Neural progenitor cell (in vitro differentiated cells): ENCODE measurements at regions not wholly inside any gene's neighbourhood (a gene's known extent, or its start where the extent isn't known, plus 50 kb on each side); places are given as distances from the start of the nearest gene placed in this dataset.

ENCODE experiments used
- DNase-seq: peaks from one replicate; pipeline ENCODE4 v3.0.0-alpha.2; 2016; ENCODE audit warnings: low spot score
- H2AFZ ChIP-seq: fragments of 200-600 bp; sonication (generic); replicated peaks from 2 replicates; pipeline ENCODE4 v1.6.1; 2016; ENCODE audit warnings: antibody characterized with exemption
- H3F3A ChIP-seq: fragments of 200-600 bp; sonication (generic); 2 replicates; pipeline ENCODE4 v1.6.1; 2016; ENCODE audit warnings: antibody characterized with exemption, low read depth
- H3K27ac ChIP-seq: fragments of 200-600 bp; sonication (generic); 2 replicates; pipeline ENCODE4 v1.5.1; 2016; ENCODE audit warnings: mild to moderate bottlenecking
- H3K27me3 ChIP-seq: fragments of 200-600 bp; sonication (generic); 2 replicates; pipeline ENCODE4 v1.6.1; 2016; ENCODE audit warnings: mild to moderate bottlenecking, moderate library complexity
- H3K36me3 ChIP-seq: fragments of 200-600 bp; sonication (generic); 2 replicates; pipeline ENCODE4 v1.5.1; 2016
- H3K4me1 ChIP-seq: fragments of 200-600 bp; sonication (generic); 2 replicates; pipeline ENCODE4 v1.6.1; 2016; ENCODE audit warnings: mixed run types
- H3K4me2 ChIP-seq: fragments of 200-600 bp; sonication (generic); 2 replicates; pipeline ENCODE4 v1.6.1; 2016
- H3K4me3 ChIP-seq: fragments of 200-600 bp; sonication (generic); 2 replicates; pipeline ENCODE4 v1.5.1; 2016
- H3K79me2 ChIP-seq: fragments of 200-600 bp; sonication (generic); 2 replicates; pipeline ENCODE4 v1.6.1; 2016; ENCODE audit warnings: low read depth
- H3K9ac ChIP-seq: fragments of 200-600 bp; sonication (generic); 2 replicates; pipeline ENCODE4 v1.6.1; 2016
- H3K9me3 ChIP-seq: fragments of 200-600 bp; sonication (generic); 2 replicates; pipeline ENCODE4 v1.5.1; 2016; ENCODE audit warnings: low read depth
- H4K20me1 ChIP-seq: fragments of 200-600 bp; sonication (generic); 2 replicates; pipeline ENCODE4 v1.6.1; 2016; ENCODE audit warnings: low read depth
- H3K27ac Mint-ChIP-seq: 3 replicates; pipeline ENCODE4 v1.8.0; 2021; ENCODE audit warnings: mixed read lengths
- H3K27me3 Mint-ChIP-seq: 2 replicates; pipeline ENCODE4 v1.8.0; 2022; ENCODE audit warnings: low read depth, mild to moderate bottlenecking, inconsistent platforms, moderate library complexity, mixed read lengths; ENCODE audit not compliant: insufficient read depth
- H3K36me3 Mint-ChIP-seq: 3 replicates; pipeline ENCODE4 v1.8.0; 2021; ENCODE audit warnings: mixed read lengths
- H3K4me1 Mint-ChIP-seq: 3 replicates; pipeline ENCODE4 v1.8.0; 2021; ENCODE audit warnings: mixed read lengths
- H3K4me3 Mint-ChIP-seq: 3 replicates; pipeline ENCODE4 v1.8.0; 2021; ENCODE audit warnings: mild to moderate bottlenecking, moderate library complexity, mixed read lengths
- H3K9me3 Mint-ChIP-seq: 3 replicates; pipeline ENCODE4 v1.8.0; 2020; ENCODE audit warnings: mixed read lengths
- CTCF ChIP-seq: fragments of 200-600 bp; sonication (generic); IDR thresholded peaks from 2 replicates; pipeline ENCODE4 v1.5.1; 2017; ENCODE audit warnings: antibody characterized with exemption, mild to moderate bottlenecking
- EZH2 ChIP-seq: fragments of 200-600 bp; sonication (generic); IDR thresholded peaks from 2 replicates; pipeline ENCODE4 v1.6.1; 2017; ENCODE audit warnings: antibody characterized with exemption, mild to moderate bottlenecking, moderate library complexity
- EZH2phosphoT487 ChIP-seq: fragments of 200-600 bp; sonication (generic); IDR thresholded peaks from 2 replicates; pipeline ENCODE4 v1.6.1; 2017; ENCODE audit warnings: antibody characterized with exemption

- Mint-ChIP-seq H3K9me3 (peaks cover 7% of the 10 kb centered on the region), H3K4me3 (no peak overlapping the region), H3K27ac (no peak overlapping the region), H3K4me1 (no peaks in the 10 kb centered on the region), H3K36me3 (no peaks in the 10 kb centered on the region), H3K27me3 (peaks cover 2% of the 10 kb centered on the region)
- H3K27me3 ChIP-seq, result no peaks in the 10 kb centered on the region
- H2AFZ ChIP-seq, result no peak overlapping the region
- TF ChIP-seq EZH2, result no peak
- no peak for TF ChIP-seq CTCF
- no peak for TF ChIP-seq EZH2phosphoT487
- no peaks in the 10 kb centered on the region for H3K4me1 ChIP-seq
- H3K9ac ChIP-seq, result no peak overlapping the region
- no peak overlapping the region for H3K4me3 ChIP-seq
- no peaks in the 10 kb centered on the region for H3K9me3 ChIP-seq
- no peak for DNase-seq
- H3K79me2 ChIP-seq, result no peaks in the 10 kb centered on the region
- H3K27ac ChIP-seq, result no peak overlapping the region
- no peaks in the 10 kb centered on the region for H4K20me1 ChIP-seq
- no peaks in the 10 kb centered on the region for H3F3A ChIP-seq
- H3K4me2 ChIP-seq, result no peak overlapping the region
- H3K36me3 ChIP-seq, result no peaks in the 10 kb centered on the region
These were observed 1151.1 kb downstream of the TYW1 start for GRCh38 chr7:68147614-68148238.

- H3K27me3 ChIP-seq, result no peaks in the 10 kb centered on the region
- no peaks in the 10 kb centered on the region for H3K36me3 ChIP-seq
- no peak overlapping the region for H3K27ac Mint-ChIP-seq
- TF ChIP-seq EZH2, result no peak
- TF ChIP-seq EZH2phosphoT487, result no peak
- TF ChIP-seq CTCF, result no peak
- DNase-seq, result no peak
- H3K4me3 Mint-ChIP-seq, result no peak overlapping the region
- no peaks in the 10 kb centered on the region for H3K9me3 ChIP-seq
- H3K27ac ChIP-seq, result no peak overlapping the region
- H3K4me1 Mint-ChIP-seq, result no peaks in the 10 kb centered on the region
- no peaks in the 10 kb centered on the region for H4K20me1 ChIP-seq
- H3F3A ChIP-seq, result no peaks in the 10 kb centered on the region
- no peaks in the 10 kb centered on the region for H3K36me3 Mint-ChIP-seq
- peaks cover 6% of the 10 kb centered on the region for H3K9me3 Mint-ChIP-seq
- peaks cover 2% of the 10 kb centered on the region for H3K27me3 Mint-ChIP-seq
- no peaks in the 10 kb centered on the region for H3K79me2 ChIP-seq
- H3K4me2 ChIP-seq, result no peak overlapping the region
- no peak overlapping the region for H2AFZ ChIP-seq
- no peaks in the 10 kb centered on the region for H3K4me1 ChIP-seq
- no peak overlapping the region for H3K4me3 ChIP-seq
- H3K9ac ChIP-seq, result no peak overlapping the region
These were observed 1151.8 kb downstream of the TYW1 start for GRCh38 chr7:68148440-68148839.

- H3K27me3 ChIP-seq, result no peaks in the 10 kb centered on the region
- no peak for DNase-seq
- H3K9me3 ChIP-seq, result no peaks in the 10 kb centered on the region
- no peak overlapping the region for H3K9ac ChIP-seq
- Mint-ChIP-seq H3K36me3 (no peaks in the 10 kb centered on the region), H3K4me1 (no peaks in the 10 kb centered on the region), H3K27me3 (no peaks in the 10 kb centered on the region), H3K9me3 (no peaks in the 10 kb centered on the region), H3K4me3 (no peak overlapping the region), H3K27ac (no peak overlapping the region)
- no peak overlapping the region for H3K27ac ChIP-seq
- H3K4me2 ChIP-seq, result no peak overlapping the region
- TF ChIP-seq EZH2phosphoT487, result no peak
- TF ChIP-seq CTCF, result no peak
- no peak for TF ChIP-seq EZH2
- no peaks in the 10 kb centered on the region for H3K4me1 ChIP-seq
- H3K36me3 ChIP-seq, result no peaks in the 10 kb centered on the region
- H2AFZ ChIP-seq, result no peak overlapping the region
- H3K4me3 ChIP-seq, result no peak overlapping the region
- H3K79me2 ChIP-seq, result no peaks in the 10 kb centered on the region
- no peaks in the 10 kb centered on the region for H4K20me1 ChIP-seq
- H3F3A ChIP-seq, result no peaks in the 10 kb centered on the region
These were observed 1155.6 kb downstream of the TYW1 start for GRCh38 chr7:68152205-68152604.
